ENCODE measurements at regions not wholly inside any gene's neighbourhood (a gene's known extent, or its start where the extent isn't known, plus 50 kb on each side); places are given as distances from the start of the nearest gene placed in this dataset.

GRCh38 chr20:39338469-39339376, 376.6 kb downstream of the DHX35 start:
- Histone ChIP-seq H4K20me1 (ENCODE audit: insufficient read depth) (no peaks in the 10 kb centered on the region), H3K4me1 (ENCODE audit: insufficient read depth) (no peaks in the 10 kb centered on the region), H3K4me2 (ENCODE audit: unreplicated experiment) (no peak overlapping the region), H3K9me3 (ENCODE audit: low read depth) (no peaks in the 10 kb centered on the region), H3K27ac (no peak overlapping the region), H2AFZ (no peak overlapping the region), H3K9ac (no peak overlapping the region), H3K9me2 (ENCODE audit: insufficient read depth) (no peaks in the 10 kb centered on the region), H3F3A (ENCODE audit: insufficient read depth) (no peaks in the 10 kb centered on the region), H3K79me2 (ENCODE audit: insufficient read depth) (no peaks in the 10 kb centered on the region), H3K27me3 (replicated peaks; ENCODE audit: insufficient read depth) (no peaks in the 10 kb centered on the region), H3K36me3 (ENCODE audit: low read depth) (no peaks in the 10 kb centered on the region), H3K4me3 (no peak overlapping the region)
- in situ Hi-C loops (cut with MboI) = no loop called here
- 36 to 43% methylated on average over 6 of the region's 6 CpGs for WGBS, 2 experiments (ENCODE audit: low coverage in 1 of 2, low lambda C conversion rate in 2 of 2, missing lambda C conversion rate in 2 of 2)
- no peak for TF ChIP-seq EZH2 (IDR thresholded peaks at IDR 0.05; ENCODE audit: insufficient read depth, poor library complexity, severe bottlenecking)
- no peak for TF ChIP-seq EZH2phosphoT487 (IDR thresholded peaks at IDR 0.05; ENCODE audit: insufficient read depth, low read depth)
- peak; percentile 46 for DNase-seq

GRCh38 chr20:39333211-39333610, 371.1 kb downstream of the DHX35 start:
- no peaks in the 10 kb centered on the region for H3K9me3 ChIP-seq (ENCODE audit: low read depth)
- WGBS, 2 experiments (ENCODE audit: low coverage in 1 of 2, low lambda C conversion rate in 2 of 2, missing lambda C conversion rate in 2 of 2) = 18 to 22% methylated on average over 3 of the region's 3 CpGs
- in situ Hi-C loops (cut with MboI) = no loop called here
- no peaks in the 10 kb centered on the region for H3K9me2 ChIP-seq (ENCODE audit: insufficient read depth)
- no peak overlapping the region for H3K9ac ChIP-seq
- no peak overlapping the region for H2AFZ ChIP-seq
- no peaks in the 10 kb centered on the region for H3F3A ChIP-seq (ENCODE audit: insufficient read depth)
- H3K4me1 ChIP-seq (ENCODE audit: insufficient read depth) = no peaks in the 10 kb centered on the region
- no peak for TF ChIP-seq EZH2 (IDR thresholded peaks at IDR 0.05; ENCODE audit: insufficient read depth, poor library complexity, severe bottlenecking)
- no peak overlapping the region for H3K27ac ChIP-seq
- H3K79me2 ChIP-seq (ENCODE audit: insufficient read depth) = no peaks in the 10 kb centered on the region
- H3K27me3 ChIP-seq (replicated peaks; ENCODE audit: insufficient read depth) = no peaks in the 10 kb centered on the region
- H3K36me3 ChIP-seq (ENCODE audit: low read depth) = no peaks in the 10 kb centered on the region
- H3K4me2 ChIP-seq (ENCODE audit: unreplicated experiment) = no peak overlapping the region
- no peaks in the 10 kb centered on the region for H4K20me1 ChIP-seq (ENCODE audit: insufficient read depth)
- DNase-seq = no peak
- H3K4me3 ChIP-seq = no peak overlapping the region

GRCh38 chr20:39328347-39328746, 366.2 kb downstream of the DHX35 start:
- TF ChIP-seq EZH2 (IDR thresholded peaks at IDR 0.05; ENCODE audit: insufficient read depth, poor library complexity, severe bottlenecking) (no peak), EZH2phosphoT487 (IDR thresholded peaks at IDR 0.05; ENCODE audit: insufficient read depth, low read depth) (no peak)
- no peaks in the 10 kb centered on the region for H4K20me1 ChIP-seq (ENCODE audit: insufficient read depth)
- no peak overlapping the region for H3K4me2 ChIP-seq (ENCODE audit: unreplicated experiment)
- no peak for DNase-seq
- no peak overlapping the region for H3K27ac ChIP-seq
- no peaks in the 10 kb centered on the region for H3K4me1 ChIP-seq (ENCODE audit: insufficient read depth)
- H3K9me3 ChIP-seq (ENCODE audit: low read depth) = no peaks in the 10 kb centered on the region
- 40 to 54% methylated on average over 4 of the region's 4 CpGs for WGBS, 2 experiments (ENCODE audit: low coverage in 1 of 2, low lambda C conversion rate in 2 of 2, missing lambda C conversion rate in 2 of 2)
- H3K9me2 ChIP-seq (ENCODE audit: insufficient read depth) = no peaks in the 10 kb centered on the region
- no peaks in the 10 kb centered on the region for H3K79me2 ChIP-seq (ENCODE audit: insufficient read depth)
- H3K27me3 ChIP-seq (replicated peaks; ENCODE audit: insufficient read depth) = no peaks in the 10 kb centered on the region
- H2AFZ ChIP-seq = no peak overlapping the region
- in situ Hi-C loops (cut with MboI) = no loop called here
- no peak overlapping the region for H3K9ac ChIP-seq
- no peak overlapping the region for H3K4me3 ChIP-seq
- no peaks in the 10 kb centered on the region for H3F3A ChIP-seq (ENCODE audit: insufficient read depth)
- H3K36me3 ChIP-seq (ENCODE audit: low read depth) = no peaks in the 10 kb centered on the region

- Histone ChIP-seq H4K20me1 (ENCODE audit: insufficient read depth) (no peaks in the 10 kb centered on the region), H3K27ac (no peak overlapping the region), H2AFZ (no peak overlapping the region), H3K36me3 (ENCODE audit: low read depth) (no peaks in the 10 kb centered on the region), H3K4me3 (no peak overlapping the region), H3K27me3 (replicated peaks; ENCODE audit: insufficient read depth) (no peaks in the 10 kb centered on the region), H3F3A (ENCODE audit: insufficient read depth) (no peaks in the 10 kb centered on the region), H3K4me2 (ENCODE audit: unreplicated experiment) (no peak overlapping the region), H3K9ac (no peak overlapping the region), H3K79me2 (ENCODE audit: insufficient read depth) (no peaks in the 10 kb centered on the region), H3K4me1 (ENCODE audit: insufficient read depth) (no peaks in the 10 kb centered on the region), H3K9me2 (ENCODE audit: insufficient read depth) (no peaks in the 10 kb centered on the region), H3K9me3 (ENCODE audit: low read depth) (no peaks in the 10 kb centered on the region)
- in situ Hi-C loops (cut with MboI) = no loop called here
- DNase-seq = no peak
- TF ChIP-seq EZH2 (IDR thresholded peaks at IDR 0.05; ENCODE audit: insufficient read depth, poor library complexity, severe bottlenecking) = no peak
- TF ChIP-seq EZH2phosphoT487 (IDR thresholded peaks at IDR 0.05; ENCODE audit: insufficient read depth, low read depth) = no peak
- WGBS, 2 experiments (ENCODE audit: low coverage in 1 of 2, low lambda C conversion rate in 2 of 2, missing lambda C conversion rate in 2 of 2) = 37 to 42% methylated on average over 3 of the region's 3 CpGs
These were observed 363.9 kb downstream of the DHX35 start for GRCh38 chr20:39326050-39326449.
